Loucy (cell line): ENCODE measurements at regions not wholly inside any gene's neighbourhood (a gene's known extent, or its start where the extent isn't known, plus 50 kb on each side); places are given as distances from the start of the nearest gene placed in this dataset.

ENCODE experiments used
- H2AFZ ChIP-seq: fragments of 200-600 bp; sonication (generic); 2 replicates; pipeline ENCODE4 v1.6.0; 2016; ENCODE audit warnings: antibody characterized with exemption, mild to moderate bottlenecking, low read length, moderate library complexity
- H3F3A ChIP-seq: fragments of 200-600 bp; 2 replicates; pipeline ENCODE4 v1.6.0; 2016; ENCODE audit warnings: antibody characterized with exemption, low read depth, mild to moderate bottlenecking
- H3K27me3 ChIP-seq: fragments of 200-600 bp; sonication (generic); 2 replicates; pipeline ENCODE4 v1.6.1; 2014; ENCODE audit warnings: low read length, mild to moderate bottlenecking; ENCODE audit not compliant: insufficient read depth, poor library complexity, severe bottlenecking
- H3K36me3 ChIP-seq: fragments of 200-600 bp; sonication (generic); 2 replicates; pipeline ENCODE4 v1.6.1; 2016; ENCODE audit warnings: low read length; ENCODE audit not compliant: insufficient read depth
- H3K4me1 ChIP-seq: fragments of 200-600 bp; sonication (generic); 2 replicates; pipeline ENCODE4 v1.5.1; 2014; ENCODE audit warnings: low read length, mild to moderate bottlenecking; ENCODE audit not compliant: insufficient read depth, poor library complexity, severe bottlenecking
- H3K4me2 ChIP-seq: fragments of 200-600 bp; sonication (generic); 2 replicates; pipeline ENCODE4 v1.6.0; 2014; ENCODE audit warnings: antibody characterized with exemption, low read length, low read depth, mild to moderate bottlenecking; ENCODE audit not compliant: poor library complexity, severe bottlenecking
- H3K4me3 ChIP-seq: fragments of 200-600 bp; sonication (generic); 2 replicates; pipeline ENCODE4 v1.5.1; 2014; ENCODE audit warnings: low read length, mild to moderate bottlenecking, mixed read lengths; ENCODE audit not compliant: poor library complexity, severe bottlenecking
- H3K79me2 ChIP-seq: fragments of 200-600 bp; sonication (generic); 2 replicates; pipeline ENCODE4 v1.6.1; 2014; ENCODE audit warnings: low read length; ENCODE audit not compliant: insufficient read depth
- H3K9ac ChIP-seq: fragments of 200-600 bp; sonication (generic); 2 replicates; pipeline ENCODE4 v1.6.0; 2014; ENCODE audit warnings: mild to moderate bottlenecking, low read depth, low read length, moderate library complexity; ENCODE audit not compliant: poor library complexity, severe bottlenecking
- H3K9me2 ChIP-seq: fragments of 200-600 bp; sonication (generic); replicated peaks from 2 replicates; pipeline ENCODE4 v1.6.1; 2016; ENCODE audit warnings: low read depth, low read length, mixed read lengths
- H3K9me3 ChIP-seq: fragments of 200-600 bp; sonication (generic); 2 replicates; pipeline ENCODE4 v1.6.1; 2014; ENCODE audit warnings: mild to moderate bottlenecking, antibody characterized with exemption, low read length, low read depth; ENCODE audit not compliant: insufficient read depth
- H4K20me1 ChIP-seq: fragments of 200-600 bp; sonication (generic); 2 replicates; pipeline ENCODE4 v1.6.0; 2014; ENCODE audit warnings: antibody characterized with exemption, low read length, mild to moderate bottlenecking; ENCODE audit not compliant: insufficient read depth, poor library complexity, severe bottlenecking
- EZH2phosphoT487 ChIP-seq: fragments of 200-600 bp; IDR thresholded peaks from 2 replicates; pipeline ENCODE4 v1.6.1; 2018; ENCODE audit warnings: antibody characterized with exemption, mild to moderate bottlenecking, moderate library complexity, borderline replicate concordance
- TF ChIP-seq, protein P1 (sequence below): fragments of 200-600 bp; sonication (generic); conservative IDR thresholded peaks from 2 replicates; pipeline ENCODE4 v1.5.1; 2014; ENCODE audit warnings: mild to moderate bottlenecking, antibody characterized with exemption, low read length

DNA sequence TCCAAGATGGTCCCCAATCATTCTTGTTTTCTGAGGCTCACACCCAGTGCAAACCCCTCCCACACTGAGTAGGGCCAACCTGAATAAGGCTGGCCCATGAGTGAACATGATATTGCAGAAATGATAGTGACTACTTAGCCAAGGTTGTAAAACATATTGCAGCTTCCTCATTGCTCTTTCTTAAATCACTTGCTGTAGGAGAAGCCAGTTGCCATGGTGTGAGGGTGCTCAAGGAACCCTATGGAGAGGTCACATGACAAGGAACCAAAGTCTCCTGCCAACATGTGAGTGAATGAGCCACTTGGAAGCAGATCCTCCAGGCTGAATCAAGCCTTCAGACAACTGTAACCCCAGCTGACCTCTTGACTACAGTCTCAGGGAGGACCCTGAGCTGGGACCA is 191.4 kb downstream of the RGS9 start:
- no peak overlapping the region for H2AFZ ChIP-seq
- H3K9me3 ChIP-seq = no peaks in the 10 kb centered on the region
- no peaks in the 10 kb centered on the region for H3K4me1 ChIP-seq
- no peaks in the 10 kb centered on the region for H4K20me1 ChIP-seq
- H3K4me3 ChIP-seq = no peak overlapping the region
- H3K9ac ChIP-seq = no peak overlapping the region
- H3K27me3 ChIP-seq = no peaks in the 10 kb centered on the region
- H3F3A ChIP-seq = no peaks in the 10 kb centered on the region
- TF ChIP-seq, protein P1, sequence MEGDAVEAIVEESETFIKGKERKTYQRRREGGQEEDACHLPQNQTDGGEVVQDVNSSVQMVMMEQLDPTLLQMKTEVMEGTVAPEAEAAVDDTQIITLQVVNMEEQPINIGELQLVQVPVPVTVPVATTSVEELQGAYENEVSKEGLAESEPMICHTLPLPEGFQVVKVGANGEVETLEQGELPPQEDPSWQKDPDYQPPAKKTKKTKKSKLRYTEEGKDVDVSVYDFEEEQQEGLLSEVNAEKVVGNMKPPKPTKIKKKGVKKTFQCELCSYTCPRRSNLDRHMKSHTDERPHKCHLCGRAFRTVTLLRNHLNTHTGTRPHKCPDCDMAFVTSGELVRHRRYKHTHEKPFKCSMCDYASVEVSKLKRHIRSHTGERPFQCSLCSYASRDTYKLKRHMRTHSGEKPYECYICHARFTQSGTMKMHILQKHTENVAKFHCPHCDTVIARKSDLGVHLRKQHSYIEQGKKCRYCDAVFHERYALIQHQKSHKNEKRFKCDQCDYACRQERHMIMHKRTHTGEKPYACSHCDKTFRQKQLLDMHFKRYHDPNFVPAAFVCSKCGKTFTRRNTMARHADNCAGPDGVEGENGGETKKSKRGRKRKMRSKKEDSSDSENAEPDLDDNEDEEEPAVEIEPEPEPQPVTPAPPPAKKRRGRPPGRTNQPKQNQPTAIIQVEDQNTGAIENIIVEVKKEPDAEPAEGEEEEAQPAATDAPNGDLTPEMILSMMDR = no peak
- TF ChIP-seq EZH2phosphoT487 = no peak
- no peaks in the 10 kb centered on the region for H3K36me3 ChIP-seq
- no peak overlapping the region for H3K4me2 ChIP-seq
- no peaks in the 10 kb centered on the region for H3K79me2 ChIP-seq
- H3K9me2 ChIP-seq = no peaks in the 10 kb centered on the region

- no peaks in the 10 kb centered on the region for H3K27me3 ChIP-seq
These were observed 187.6 kb downstream of the RGS9 start for GRCh38 chr17:65324611-65325342.

GRCh38 chr17:65323049-65323448 is 185.9 kb downstream of the RGS9 start:
- Histone ChIP-seq H3F3A (no peaks in the 10 kb centered on the region), H3K9me2 (no peaks in the 10 kb centered on the region), H4K20me1 (no peaks in the 10 kb centered on the region), H3K9ac (no peak overlapping the region), H3K27me3 (no peaks in the 10 kb centered on the region), H3K9me3 (no peaks in the 10 kb centered on the region), H3K4me2 (no peak overlapping the region), H3K4me3 (no peak overlapping the region), H3K79me2 (no peaks in the 10 kb centered on the region), H3K36me3 (no peaks in the 10 kb centered on the region), H3K4me1 (no peaks in the 10 kb centered on the region), H2AFZ (no peak overlapping the region)
- TF ChIP-seq, protein P1 = no peak
- no peak for TF ChIP-seq EZH2phosphoT487

More at GRCh38 chr17:65324611-65325342, 187.6 kb downstream of the RGS9 start:
- H2AFZ ChIP-seq = no peak overlapping the region
- H3K79me2 ChIP-seq = no peaks in the 10 kb centered on the region
- H3K9ac ChIP-seq = no peak overlapping the region
- TF ChIP-seq, protein P1 = no peak
- TF ChIP-seq EZH2phosphoT487 = no peak
- H3K4me2 ChIP-seq = no peak overlapping the region
- H3K4me3 ChIP-seq = no peak overlapping the region
- no peaks in the 10 kb centered on the region for H3K9me2 ChIP-seq
- no peaks in the 10 kb centered on the region for H3K9me3 ChIP-seq
- no peaks in the 10 kb centered on the region for H3K36me3 ChIP-seq
- H3K4me1 ChIP-seq = no peaks in the 10 kb centered on the region
- H4K20me1 ChIP-seq = no peaks in the 10 kb centered on the region
- no peaks in the 10 kb centered on the region for H3F3A ChIP-seq
